Activated CD4-positive, alpha-beta memory T cell treated with anti-CD3 and anti-CD28 coated beads, Interleukin-2, amount 10 ng/mL, durations not matched to agents 7 days and 5 days (primary cell): ENCODE measurements at regions not wholly inside any gene's neighbourhood (a gene's known extent, or its start where the extent isn't known, plus 50 kb on each side); places are given as distances from the start of the nearest gene placed in this dataset.
"Not testable (repeated sequence)": the region's sequence is repeated elsewhere in the genome, so short reads cannot be mapped to it uniquely, and the experiment has no call there.

ENCODE experiments used
- CTCF ChIA-PET: fragments of 350-600 bp; sonication (Branson Sonifier 250); formaldehyde crosslinking; loops from one replicate; lab custom pipeline; 2021; ENCODE audit warnings: antibody characterized with exemption, inconsistent platforms; lab: Charles Lee
- POLR2A ChIA-PET: fragments of 350-600 bp; sonication (Branson Sonifier 250); formaldehyde crosslinking; loops from one replicate; lab custom pipeline; 2021; ENCODE audit warnings: antibody characterized with exemption; lab: Charles Lee
- DNase-seq: peaks from one replicate; pipeline ENCODE4 v3.0.0-alpha.2; 2020
- H3K27ac Mint-ChIP-seq: one replicate; pipeline ENCODE4 v1.8.0; 2021; ENCODE audit warnings: mild to moderate bottlenecking, mixed read lengths
- H3K27me3 Mint-ChIP-seq: one replicate; pipeline ENCODE4 v1.8.0; 2021; ENCODE audit warnings: mixed read lengths
- H3K36me3 Mint-ChIP-seq: one replicate; pipeline ENCODE4 v1.8.0; 2021; ENCODE audit warnings: low read depth, mixed read lengths
- H3K4me1 Mint-ChIP-seq: one replicate; pipeline ENCODE4 v1.8.0; 2021; ENCODE audit warnings: mixed read lengths
- H3K4me3 Mint-ChIP-seq: one replicate; pipeline ENCODE4 v1.8.0; 2021; ENCODE audit warnings: mild to moderate bottlenecking, mixed read lengths
- H3K9me3 Mint-ChIP-seq: one replicate; pipeline ENCODE4 v1.8.0; 2021; ENCODE audit warnings: mixed read lengths

- H3K27me3 Mint-ChIP-seq, CTCF ChIA-PET, H3K36me3 Mint-ChIP-seq, H3K4me1 Mint-ChIP-seq, H3K27ac Mint-ChIP-seq, H3K9me3 Mint-ChIP-seq, POLR2A ChIA-PET, H3K4me3 Mint-ChIP-seq, DNase-seq: not testable (repeated sequence)
Measured at GRCh38 chr3:103254827-103255226, 820.0 kb downstream of the ZPLD1 start.

DNA sequence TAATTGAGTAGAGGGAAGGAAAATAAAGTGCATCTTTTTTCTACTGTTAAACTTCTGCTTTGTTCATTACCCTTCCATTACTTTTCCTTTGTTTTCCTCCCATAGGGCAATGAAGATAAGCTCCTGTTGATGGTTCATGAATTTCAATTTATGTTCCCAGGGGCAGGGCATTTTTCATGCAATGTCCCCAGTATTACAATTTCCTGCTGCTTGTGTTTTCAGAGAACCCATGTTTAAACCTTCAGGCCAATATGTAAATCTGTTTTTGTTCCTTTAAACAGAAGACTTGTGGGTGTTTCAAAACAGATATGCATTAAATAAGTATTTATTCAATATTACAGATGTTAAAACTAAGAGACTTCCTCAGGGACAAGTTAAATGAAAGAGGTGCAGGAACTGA lies 834.5 kb downstream of the ZPLD1 start:
- ChIA-PET CTCF (no interaction called here), POLR2A (no interaction called here)
- Mint-ChIP-seq H3K27me3 (no peaks in the 10 kb centered on the region), H3K27ac (no peak overlapping the region), H3K36me3 (no peaks in the 10 kb centered on the region), H3K4me3 (no peak overlapping the region), H3K9me3 (peaks cover 11% of the 10 kb centered on the region), H3K4me1 (no peaks in the 10 kb centered on the region)
- DNase-seq: no peak

GRCh38 chr3:103271575-103271974 lies 836.8 kb downstream of the ZPLD1 start:
- H3K9me3 Mint-ChIP-seq: peaks cover 11% of the 10 kb centered on the region
- ChIA-PET POLR2A (no interaction called here), CTCF (no interaction called here)
- no peaks in the 10 kb centered on the region for H3K27me3 Mint-ChIP-seq
- no peak for DNase-seq
- no peaks in the 10 kb centered on the region for H3K36me3 Mint-ChIP-seq
- no peaks in the 10 kb centered on the region for H3K4me1 Mint-ChIP-seq
- H3K27ac Mint-ChIP-seq: no peak overlapping the region
- no peak overlapping the region for H3K4me3 Mint-ChIP-seq

DNA sequence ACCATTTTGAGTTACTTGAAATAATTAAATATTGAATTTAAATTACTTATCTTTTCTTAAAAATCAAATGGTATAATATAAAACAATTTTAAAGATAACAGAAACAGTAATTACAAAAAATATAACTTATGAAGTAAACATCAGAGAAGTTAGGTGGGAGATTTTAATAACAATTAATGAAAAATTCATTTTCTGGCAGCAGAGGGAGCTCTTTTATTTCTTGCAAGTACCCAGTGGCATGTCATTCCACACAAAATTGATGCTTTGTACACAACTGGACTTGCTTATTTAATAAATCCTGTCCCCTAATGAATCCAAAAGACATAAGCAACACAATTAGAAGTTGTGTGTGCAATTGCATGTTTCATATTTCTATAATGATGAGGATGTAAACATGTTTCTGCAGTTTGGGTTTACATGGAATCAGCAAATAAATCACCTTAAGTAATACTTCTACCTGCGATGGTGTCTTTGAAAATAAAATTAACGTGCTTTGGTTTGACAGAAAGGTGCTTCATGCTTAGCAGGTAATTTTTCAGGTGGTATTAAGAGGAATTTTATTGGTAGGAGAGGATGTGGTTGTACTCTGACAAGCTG lies 861.3 kb downstream of the ZPLD1 start:
- Mint-ChIP-seq H3K4me1 (no peaks in the 10 kb centered on the region), H3K27me3 (no peaks in the 10 kb centered on the region), H3K9me3 (no peaks in the 10 kb centered on the region), H3K4me3 (no peak overlapping the region), H3K36me3 (no peaks in the 10 kb centered on the region), H3K27ac (no peak overlapping the region)
- CTCF ChIA-PET: no interaction called here
- POLR2A ChIA-PET: no interaction called here
- DNase-seq: no peak

GRCh38 chr3:103297502-103297901 lies 862.7 kb downstream of the ZPLD1 start:
- H3K27me3 Mint-ChIP-seq, H3K27ac Mint-ChIP-seq, H3K36me3 Mint-ChIP-seq, H3K4me1 Mint-ChIP-seq, CTCF ChIA-PET, DNase-seq, POLR2A ChIA-PET, H3K4me3 Mint-ChIP-seq, H3K9me3 Mint-ChIP-seq: not testable (repeated sequence)

DNA sequence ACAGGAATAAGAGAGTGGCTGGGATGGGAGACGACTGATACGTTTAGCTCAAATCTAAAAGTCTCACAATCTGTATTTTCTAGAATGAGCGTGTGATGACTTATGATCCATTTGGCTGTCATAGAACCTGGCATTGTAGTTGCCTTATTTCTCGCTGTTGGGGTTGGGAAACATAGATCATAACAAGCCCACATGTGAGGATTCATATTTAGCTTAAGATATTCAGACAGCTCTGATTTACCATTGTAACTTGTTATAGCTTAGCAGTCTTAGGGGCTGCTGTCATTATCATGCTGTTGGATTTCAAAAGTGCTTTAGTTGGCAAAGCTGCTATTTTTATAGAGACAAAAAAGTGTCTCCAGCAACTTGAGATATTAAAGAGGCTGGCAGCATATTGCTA lies 871.3 kb downstream of the ZPLD1 start:
- no peaks in the 10 kb centered on the region for H3K36me3 Mint-ChIP-seq
- H3K4me1 Mint-ChIP-seq: no peaks in the 10 kb centered on the region
- H3K27ac Mint-ChIP-seq: no peak overlapping the region
- ChIA-PET POLR2A (no interaction called here), CTCF (no interaction called here)
- H3K27me3 Mint-ChIP-seq: no peaks in the 10 kb centered on the region
- peaks cover 5% of the 10 kb centered on the region for H3K9me3 Mint-ChIP-seq
- H3K4me3 Mint-ChIP-seq: no peak overlapping the region
- DNase-seq: no peak

- Mint-ChIP-seq H3K9me3 (no peaks in the 10 kb centered on the region), H3K36me3 (no peaks in the 10 kb centered on the region), H3K4me3 (no peak overlapping the region), H3K4me1 (no peaks in the 10 kb centered on the region), H3K27ac (no peak overlapping the region), H3K27me3 (no peaks in the 10 kb centered on the region)
- ChIA-PET CTCF (no interaction called here), POLR2A (no interaction called here)
- no peak for DNase-seq
Measured at GRCh38 chr3:103308921-103309320, 874.1 kb downstream of the ZPLD1 start.

- no peaks in the 10 kb centered on the region for H3K27me3 Mint-ChIP-seq
- H3K27ac Mint-ChIP-seq: no peak overlapping the region
- H3K4me1 Mint-ChIP-seq: no peaks in the 10 kb centered on the region
- no peaks in the 10 kb centered on the region for H3K36me3 Mint-ChIP-seq
- CTCF ChIA-PET: no interaction called here
- DNase-seq: no peak
- POLR2A ChIA-PET: no interaction called here
- H3K9me3 Mint-ChIP-seq: peaks cover 4% of the 10 kb centered on the region
- no peak overlapping the region for H3K4me3 Mint-ChIP-seq
Measured at GRCh38 chr3:103319912-103320311, 885.1 kb downstream of the ZPLD1 start.

DNA sequence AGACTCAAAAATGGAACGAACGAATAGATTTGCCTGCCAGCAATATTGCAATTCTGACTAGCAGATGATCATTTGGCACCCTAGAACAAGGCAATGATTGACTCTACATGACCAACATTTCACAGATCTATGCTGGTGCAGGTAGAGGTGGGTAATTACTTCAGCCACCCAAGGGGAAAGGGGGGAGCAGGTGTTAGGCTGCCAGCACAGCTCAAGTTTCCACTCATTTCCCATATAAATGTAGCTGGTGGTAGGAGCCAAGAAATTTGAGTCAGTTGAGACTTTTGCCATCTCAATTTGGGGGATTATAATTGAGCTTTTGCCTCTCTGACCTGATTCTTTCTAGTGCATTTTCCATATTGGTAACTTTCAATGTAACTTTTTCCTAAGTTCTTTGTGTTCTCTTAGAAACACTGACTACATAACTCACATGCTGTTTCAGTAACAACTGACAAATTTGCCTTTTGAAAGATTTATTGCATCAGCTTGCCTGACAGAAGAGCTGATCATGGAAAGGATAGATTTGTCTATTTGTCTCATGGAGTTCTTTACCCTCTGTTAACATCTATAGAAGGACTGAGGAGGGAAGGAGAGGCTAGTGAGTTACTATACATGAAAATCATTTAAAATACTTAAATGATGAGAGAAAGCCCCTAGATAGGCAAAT lies 902.5 kb downstream of the ZPLD1 start:
- Mint-ChIP-seq H3K27me3 (no peaks in the 10 kb centered on the region), H3K9me3 (no peaks in the 10 kb centered on the region), H3K36me3 (no peaks in the 10 kb centered on the region), H3K27ac (no peak overlapping the region), H3K4me1 (no peaks in the 10 kb centered on the region), H3K4me3 (no peak overlapping the region)
- CTCF ChIA-PET: no interaction called here
- no peak for DNase-seq
- POLR2A ChIA-PET: no interaction called here

GRCh38 chr3:103341078-103341606 lies 906.3 kb downstream of the ZPLD1 start:
- ChIA-PET CTCF (no interaction called here), POLR2A (no interaction called here)
- no peak for DNase-seq
- no peaks in the 10 kb centered on the region for H3K36me3 Mint-ChIP-seq
- no peak overlapping the region for H3K27ac Mint-ChIP-seq
- H3K4me1 Mint-ChIP-seq: no peaks in the 10 kb centered on the region
- H3K9me3 Mint-ChIP-seq: no peaks in the 10 kb centered on the region
- no peak overlapping the region for H3K4me3 Mint-ChIP-seq
- H3K27me3 Mint-ChIP-seq: no peaks in the 10 kb centered on the region

- ChIA-PET POLR2A (no interaction called here), CTCF (no interaction called here)
- Mint-ChIP-seq H3K27me3 (no peaks in the 10 kb centered on the region), H3K36me3 (no peaks in the 10 kb centered on the region), H3K9me3 (no peaks in the 10 kb centered on the region), H3K4me3 (no peak overlapping the region), H3K27ac (no peak overlapping the region), H3K4me1 (no peaks in the 10 kb centered on the region)
- no peak for DNase-seq
Measured at GRCh38 chr3:103342205-103342731, 907.5 kb downstream of the ZPLD1 start.

DNA sequence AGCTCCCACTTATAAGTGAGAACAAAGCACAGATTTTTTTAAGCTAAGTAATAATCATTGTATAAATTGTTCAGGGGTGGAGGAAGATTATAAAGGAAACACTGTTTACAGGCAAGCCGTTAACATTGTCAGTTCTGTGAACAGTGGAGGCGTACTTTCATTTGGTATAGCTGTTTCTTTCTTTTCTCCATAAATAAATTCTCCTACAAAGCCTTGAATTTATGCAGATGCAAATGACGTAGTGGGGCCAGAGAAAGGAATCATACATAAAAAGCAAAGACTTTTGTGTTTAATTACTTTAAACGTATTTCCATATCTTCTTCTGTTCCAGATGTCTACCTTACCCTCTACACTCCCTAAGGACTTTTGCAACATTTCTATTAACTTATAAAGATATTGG lies 914.9 kb downstream of the ZPLD1 start:
- no peaks in the 10 kb centered on the region for H3K36me3 Mint-ChIP-seq
- no peak overlapping the region for H3K27ac Mint-ChIP-seq
- no peaks in the 10 kb centered on the region for H3K27me3 Mint-ChIP-seq
- H3K9me3 Mint-ChIP-seq: no peaks in the 10 kb centered on the region
- no peaks in the 10 kb centered on the region for H3K4me1 Mint-ChIP-seq
- no peak for DNase-seq
- no peak overlapping the region for H3K4me3 Mint-ChIP-seq
- CTCF ChIA-PET: no interaction called here
- POLR2A ChIA-PET: no interaction called here

DNA sequence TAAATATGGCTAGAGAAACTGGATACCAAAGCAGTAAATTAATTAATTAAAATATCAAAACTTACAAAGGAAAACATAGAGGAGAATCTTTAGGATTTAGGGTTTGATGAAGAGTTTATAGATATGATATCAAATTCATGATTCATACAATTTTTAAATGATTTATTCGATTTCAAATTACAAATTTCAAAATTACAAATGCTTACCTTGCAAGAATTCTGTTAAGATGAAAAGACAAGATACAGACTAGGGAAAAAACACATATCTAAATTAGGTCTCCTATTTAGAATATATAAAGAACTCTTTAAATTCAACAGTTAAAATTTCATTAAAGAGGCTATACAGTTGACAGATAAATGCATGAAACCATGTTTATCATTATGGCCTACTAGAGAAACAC lies 930.7 kb downstream of the ZPLD1 start:
- no peaks in the 10 kb centered on the region for H3K4me1 Mint-ChIP-seq
- CTCF ChIA-PET: no interaction called here
- no peaks in the 10 kb centered on the region for H3K36me3 Mint-ChIP-seq
- H3K4me3 Mint-ChIP-seq: no peak overlapping the region
- no peak for DNase-seq
- no peaks in the 10 kb centered on the region for H3K9me3 Mint-ChIP-seq
- H3K27me3 Mint-ChIP-seq: no peaks in the 10 kb centered on the region
- no peak overlapping the region for H3K27ac Mint-ChIP-seq
- POLR2A ChIA-PET: no interaction called here

GRCh38 chr3:103367481-103367880 lies 932.7 kb downstream of the ZPLD1 start:
- POLR2A ChIA-PET: no interaction called here
- no peaks in the 10 kb centered on the region for H3K9me3 Mint-ChIP-seq

More at GRCh38 chr3:103367481-103367880, 932.7 kb downstream of the ZPLD1 start:
- Mint-ChIP-seq H3K27me3 (no peaks in the 10 kb centered on the region), H3K4me1 (no peaks in the 10 kb centered on the region), H3K27ac (no peak overlapping the region), H3K36me3 (no peaks in the 10 kb centered on the region), H3K4me3 (no peak overlapping the region)
- CTCF ChIA-PET: no interaction called here
- no peak for DNase-seq
